ENCODE measurements at regions not wholly inside any gene's neighbourhood (a gene's known extent, or its start where the extent isn't known, plus 50 kb on each side); places are given as distances from the start of the nearest gene placed in this dataset.
A peak's percentile ranks its signal among the peaks of the same experiment; 100 is the strongest.

GRCh38 chr12:18165422-18165871 lies 75.5 kb upstream of the RERGL start:
- no peaks in the 10 kb centered on the region for H3K27me3 ChIP-seq (ENCODE audit: control insufficient read depth in 1 of 2, insufficient read depth in 2 of 2, low read length in 2 of 2)
- BruUV-seq (replicated peaks) = no TSS peak
- WGBS (ENCODE audit: low lambda C conversion rate) = 0% methylated on average over 2 of the region's 2 CpGs
- intact Hi-C loops (cut with micrococcal nuclease; ENCODE audit: unreplicated experiment) = no loop called here
- H3K27ac ChIP-seq (ENCODE audit: extremely low read length, insufficient read depth, low read length) = no peak overlapping the region
- FAIRE-seq = no peak
- in situ Hi-C loops (cut with HindIII; ENCODE audit: extremely low pct_ligation_motif_present, low pct_unique_long_range_greater_than_20kb) = no loop called here
- no peak for DNase-seq (ENCODE audit: low spot score)
- ChIA-PET CTCF (ENCODE audit: low intra/inter-chr PET ratio, low total read pairs) (no interaction called here), POLR2A (no interaction called here)
- no peak overlapping the region for H3K4me3 ChIP-seq (replicated peaks in 1 of 3; ENCODE audit: insufficient read depth in 1 of 3, low read depth in 2 of 3, low read length in 3 of 3)
- H3K79me2 ChIP-seq (ENCODE audit: insufficient read depth, low read length) = no peaks in the 10 kb centered on the region
- no peak for ATAC-seq
- no peaks in the 10 kb centered on the region for H4K20me1 ChIP-seq (ENCODE audit: insufficient read depth, low read length)
- TF ChIP-seq ZNF879 (CRISPR knock-in tag; IDR thresholded peaks at IDR 0.05) = no peak
- TF ChIP-seq ZNF547 (CRISPR knock-in tag; IDR thresholded peaks at IDR 0.05) = no peak
- TF ChIP-seq, protein P1, sequence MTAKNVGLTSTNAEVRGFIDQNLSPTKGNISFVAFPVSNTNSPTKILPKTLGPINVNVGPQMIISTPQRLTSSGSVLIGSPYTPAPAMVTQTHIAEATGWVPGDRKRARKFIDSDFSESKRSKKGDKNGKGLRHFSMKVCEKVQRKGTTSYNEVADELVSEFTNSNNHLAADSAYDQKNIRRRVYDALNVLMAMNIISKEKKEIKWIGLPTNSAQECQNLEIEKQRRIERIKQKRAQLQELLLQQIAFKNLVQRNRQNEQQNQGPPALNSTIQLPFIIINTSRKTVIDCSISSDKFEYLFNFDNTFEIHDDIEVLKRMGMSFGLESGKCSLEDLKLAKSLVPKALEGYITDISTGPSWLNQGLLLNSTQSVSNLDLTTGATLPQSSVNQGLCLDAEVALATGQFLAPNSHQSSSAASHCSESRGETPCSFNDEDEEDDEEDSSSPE (CRISPR knock-in tag; IDR thresholded peaks at IDR 0.05) = no peak
- 0 out of 4 replicates have a peak, but pooled peaks of 1 of the 2 experiments have one; percentile 3 for TF ChIP-seq MAFK (conservative IDR thresholded peaks at IDR 0.05 in 1 of 2, IDR thresholded peaks at IDR 0.05 in 1 of 2; ENCODE audit: low read length in 2 of 2)
- no peak for TF ChIP-seq ZNF513 (CRISPR knock-in tag; conservative IDR thresholded peaks at IDR 0.05)
- no peaks in the 10 kb centered on the region for H3K36me3 ChIP-seq (replicated peaks in 1 of 2; ENCODE audit: control insufficient read depth in 1 of 2, insufficient read depth in 2 of 2, low read length in 2 of 2)
- H2AFZ ChIP-seq (ENCODE audit: low read length) = no peak overlapping the region
- H3K9ac ChIP-seq (ENCODE audit: insufficient read depth, low read depth, low read length) = no peak overlapping the region
- no peak overlapping the region for H3K4me2 ChIP-seq (ENCODE audit: low read depth, low read length)
- no peaks in the 10 kb centered on the region for H3K4me1 ChIP-seq (ENCODE audit: insufficient read depth, low read length)
- no peaks in the 10 kb centered on the region; the same call in 1 of the 2 replicates for H3K9me3 ChIP-seq (ENCODE audit: low read length)

DNA sequence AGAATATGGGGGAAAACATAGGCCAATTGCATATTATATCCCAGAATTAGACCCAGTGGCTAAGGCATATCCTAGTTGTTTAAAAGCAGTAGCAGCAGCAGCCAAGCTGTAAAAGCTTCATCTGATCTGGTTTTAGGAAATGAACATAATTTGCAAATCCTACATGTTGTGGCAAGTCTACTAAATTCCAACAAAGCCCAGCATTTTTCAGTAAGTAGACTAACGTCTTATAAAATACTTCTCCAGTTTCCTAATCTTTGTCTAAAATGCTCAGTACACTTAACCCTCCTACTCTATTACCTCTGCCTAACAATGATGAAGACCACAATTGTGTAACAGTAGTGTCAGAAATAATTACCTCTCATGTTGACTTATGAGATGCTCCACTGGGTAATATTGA lies 70.9 kb upstream of the RERGL start:
- peaks cover 31% of the 10 kb centered on the region for H3K9me3 ChIP-seq (ENCODE audit: low read length)
- H3K27ac ChIP-seq (ENCODE audit: extremely low read length, insufficient read depth, low read length) = no peak overlapping the region
- WGBS (ENCODE audit: low lambda C conversion rate) = 0% methylated on average over 1 of the region's 1 CpG
- intact Hi-C loops (cut with micrococcal nuclease; ENCODE audit: unreplicated experiment) = no loop called here
- H3K27me3 ChIP-seq (ENCODE audit: control insufficient read depth in 1 of 2, insufficient read depth in 2 of 2, low read length in 2 of 2) = no peaks in the 10 kb centered on the region
- no peaks in the 10 kb centered on the region for H3K79me2 ChIP-seq (ENCODE audit: insufficient read depth, low read length)
- H3K4me3 ChIP-seq (replicated peaks in 1 of 3; ENCODE audit: insufficient read depth in 1 of 3, low read depth in 2 of 3, low read length in 3 of 3) = no peak overlapping the region
- in situ Hi-C loops (cut with HindIII; ENCODE audit: extremely low pct_ligation_motif_present, low pct_unique_long_range_greater_than_20kb) = no loop called here
- FAIRE-seq (no peak), DNase-seq (ENCODE audit: low spot score) (no peak), ATAC-seq (no peak)
- no TSS peak for BruUV-seq (replicated peaks)
- ChIA-PET CTCF (ENCODE audit: low intra/inter-chr PET ratio, low total read pairs) (no interaction called here), POLR2A (no interaction called here)
- no peak overlapping the region for H3K4me2 ChIP-seq (ENCODE audit: low read depth, low read length)
- H3K36me3 ChIP-seq (replicated peaks in 1 of 2; ENCODE audit: control insufficient read depth in 1 of 2, insufficient read depth in 2 of 2, low read length in 2 of 2) = no peaks in the 10 kb centered on the region
- H2AFZ ChIP-seq (ENCODE audit: low read length) = no peak overlapping the region
- H4K20me1 ChIP-seq (ENCODE audit: insufficient read depth, low read length) = no peaks in the 10 kb centered on the region
- H3K4me1 ChIP-seq (ENCODE audit: insufficient read depth, low read length) = no peaks in the 10 kb centered on the region
- H3K9ac ChIP-seq (ENCODE audit: insufficient read depth, low read depth, low read length) = no peak overlapping the region
- TF ChIP-seq EEA1 (CRISPR knock-in tag; IDR thresholded peaks at IDR 0.05; ENCODE audit: borderline replicate concordance) = no peak
- TF ChIP-seq SP5 (CRISPR knock-in tag; IDR thresholded peaks at IDR 0.05; ENCODE audit: borderline replicate concordance, low read depth) = no peak
- no peak for TF ChIP-seq HNRNPK (IDR thresholded peaks at IDR 0.05; ENCODE audit: low read depth, low read length, poor library complexity, severe bottlenecking)
- TF ChIP-seq ZNF543 (CRISPR knock-in tag; IDR thresholded peaks at IDR 0.05) = no peak
- TF ChIP-seq PCBP1 (IDR thresholded peaks at IDR 0.05; ENCODE audit: borderline replicate concordance, low read depth, low read length) = no peak
- no peak for TF ChIP-seq TRIM24 (CRISPR knock-in tag; IDR thresholded peaks at IDR 0.05)
- TF ChIP-seq NR2C2 (CRISPR knock-in tag; IDR thresholded peaks at IDR 0.05; ENCODE audit: borderline replicate concordance) = no peak
- no peak for TF ChIP-seq DNMT3B (CRISPR knock-in tag; conservative IDR thresholded peaks at IDR 0.05)
- TF ChIP-seq RELA (CRISPR knock-in tag; IDR thresholded peaks at IDR 0.05) = no peak
- TF ChIP-seq NFE2L1 (CRISPR knock-in tag; IDR thresholded peaks at IDR 0.05; ENCODE audit: borderline replicate concordance) = no peak
- TF ChIP-seq, protein P2, sequence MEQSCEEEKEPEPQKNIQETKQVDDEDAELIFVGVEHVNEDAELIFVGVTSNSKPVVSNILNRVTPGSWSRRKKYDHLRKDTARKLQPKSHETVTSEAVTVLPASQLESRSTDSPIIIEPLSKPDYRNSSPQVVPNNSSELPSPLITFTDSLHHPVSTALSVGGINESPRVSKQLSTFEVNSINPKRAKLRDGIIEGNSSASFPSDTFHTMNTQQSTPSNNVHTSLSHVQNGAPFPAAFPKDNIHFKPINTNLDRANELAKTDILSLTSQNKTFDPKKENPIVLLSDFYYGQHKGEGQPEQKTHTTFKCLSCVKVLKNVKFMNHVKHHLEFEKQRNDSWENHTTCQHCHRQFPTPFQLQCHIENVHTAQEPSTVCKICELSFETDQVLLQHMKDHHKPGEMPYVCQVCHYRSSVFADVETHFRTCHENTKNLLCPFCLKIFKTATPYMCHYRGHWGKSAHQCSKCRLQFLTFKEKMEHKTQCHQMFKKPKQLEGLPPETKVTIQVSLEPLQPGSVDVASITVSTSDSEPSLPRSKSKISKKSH (CRISPR knock-in tag; IDR thresholded peaks at IDR 0.05; ENCODE audit: borderline replicate concordance) = no peak

Measured in HepG2 (cell line).